Progenitor cell of endocrine pancreas (in vitro differentiated cells): ENCODE measurements at regions not wholly inside any gene's neighbourhood (a gene's known extent, or its start where the extent isn't known, plus 50 kb on each side); places are given as distances from the start of the nearest gene placed in this dataset.

ENCODE experiments used
- DNase-seq: peaks from one replicate; pipeline ENCODE4 v3.0.0; 2021; ENCODE audit warnings: low spot score; ENCODE audit not compliant: unreplicated experiment
- H3K27ac Mint-ChIP-seq: 2 replicates; pipeline ENCODE4 v1.8.0; 2021; ENCODE audit warnings: mild to moderate bottlenecking, moderate library complexity, mixed read lengths
- H3K27me3 Mint-ChIP-seq: 2 replicates; pipeline ENCODE4 v1.8.0; 2021; ENCODE audit warnings: mixed read lengths
- H3K36me3 Mint-ChIP-seq: 2 replicates; pipeline ENCODE4 v1.8.0; 2022; ENCODE audit warnings: mixed read lengths; ENCODE audit not compliant: insufficient read depth
- H3K4me1 Mint-ChIP-seq: 2 replicates; pipeline ENCODE4 v1.8.0; 2021; ENCODE audit warnings: low read depth, mixed read lengths
- H3K4me3 Mint-ChIP-seq: 2 replicates; pipeline ENCODE4 v1.8.0; 2021; ENCODE audit warnings: low read depth, mild to moderate bottlenecking, moderate library complexity, mixed read lengths
- H3K9me3 Mint-ChIP-seq: 2 replicates; pipeline ENCODE4 v1.8.0; 2021; ENCODE audit warnings: low read depth, mixed read lengths
- CTCF ChIP-seq: fragments of 200-600 bp; sonication (generic); IDR thresholded peaks from one replicate; pipeline ENCODE4 v1.5.0; 2021; ENCODE audit warnings: antibody characterized with exemption, mild to moderate bottlenecking; ENCODE audit not compliant: unreplicated experiment

- Mint-ChIP-seq H3K27ac (peak overlapping the region; percentile 36), H3K36me3 (no peaks in the 10 kb centered on the region), H3K27me3 (no peaks in the 10 kb centered on the region), H3K9me3 (peaks cover 5% of the 10 kb centered on the region), H3K4me3 (no peak overlapping the region), H3K4me1 (peaks cover 24% of the 10 kb centered on the region)
- TF ChIP-seq CTCF = no peak
- no peak for DNase-seq
Measured at GRCh38 chr3:171966533-171967136, 72.7 kb upstream of the FNDC3B start.

- no peak overlapping the region for H3K4me3 Mint-ChIP-seq
- no peak for TF ChIP-seq CTCF
- H3K36me3 Mint-ChIP-seq = no peaks in the 10 kb centered on the region
- H3K4me1 Mint-ChIP-seq = peaks cover 24% of the 10 kb centered on the region
- H3K27ac Mint-ChIP-seq = peak overlapping the region; percentile 36
- no peaks in the 10 kb centered on the region for H3K27me3 Mint-ChIP-seq
- no peak for DNase-seq
- H3K9me3 Mint-ChIP-seq = peaks cover 5% of the 10 kb centered on the region
Measured at GRCh38 chr3:171967137-171967783, 72.1 kb upstream of the FNDC3B start.

- no peak overlapping the region for H3K27ac Mint-ChIP-seq
- TF ChIP-seq CTCF = no peak
- no peak for DNase-seq
- H3K9me3 Mint-ChIP-seq = peaks cover 5% of the 10 kb centered on the region
- no peak overlapping the region for H3K4me3 Mint-ChIP-seq
- H3K27me3 Mint-ChIP-seq = no peaks in the 10 kb centered on the region
- H3K36me3 Mint-ChIP-seq = no peaks in the 10 kb centered on the region
- H3K4me1 Mint-ChIP-seq = peaks cover 17% of the 10 kb centered on the region
Measured at GRCh38 chr3:171967932-171968678, 71.3 kb upstream of the FNDC3B start.

GRCh38 chr3:171970301-171970788 is 69.0 kb upstream of the FNDC3B start:
- Mint-ChIP-seq H3K36me3 (no peaks in the 10 kb centered on the region), H3K4me3 (no peak overlapping the region), H3K27me3 (no peaks in the 10 kb centered on the region), H3K4me1 (peaks cover 19% of the 10 kb centered on the region), H3K9me3 (peaks cover 5% of the 10 kb centered on the region), H3K27ac (no peak overlapping the region)
- no peak for DNase-seq
- no peak for TF ChIP-seq CTCF

- peaks cover 5% of the 10 kb centered on the region for H3K9me3 Mint-ChIP-seq
- TF ChIP-seq CTCF = no peak
- peaks cover 12% of the 10 kb centered on the region for H3K4me1 Mint-ChIP-seq
- no peak for DNase-seq
- no peaks in the 10 kb centered on the region for H3K27me3 Mint-ChIP-seq
- H3K36me3 Mint-ChIP-seq = no peaks in the 10 kb centered on the region
- no peak overlapping the region for H3K27ac Mint-ChIP-seq
- no peak overlapping the region for H3K4me3 Mint-ChIP-seq
Measured at GRCh38 chr3:171971919-171972514, 67.4 kb upstream of the FNDC3B start.
